Thyroid gland (tissue), 4 donors: ENCODE measurements at regions not wholly inside any gene's neighbourhood (a gene's known extent, or its start where the extent isn't known, plus 50 kb on each side); places are given as distances from the start of the nearest gene placed in this dataset.

Source experiments
- CTCF ChIP-seq, 6 experiments: fragments of 200-600 bp in 3 of 6; fragments of 450-650 bp in 3 of 6; sonication (generic) in 3 of 6; IDR thresholded peaks; one replicate each; pipeline ENCODE4 v1.5.1; 2016 to 2019; ENCODE audit warnings: antibody characterized with exemption in 6 of 6, mild to moderate bottlenecking in 2 of 6, inconsistent platforms in 1 of 6, moderate library complexity in 1 of 6
- POLR2A ChIP-seq, 2 donors: fragments of 450-650 bp; IDR thresholded peaks; one replicate each; pipeline ENCODE4 v1.6.1; 2017; ENCODE audit warnings: antibody characterized with exemption in 2 of 2, mild to moderate bottlenecking in 2 of 2, moderate library complexity in 1 of 2

DNA sequence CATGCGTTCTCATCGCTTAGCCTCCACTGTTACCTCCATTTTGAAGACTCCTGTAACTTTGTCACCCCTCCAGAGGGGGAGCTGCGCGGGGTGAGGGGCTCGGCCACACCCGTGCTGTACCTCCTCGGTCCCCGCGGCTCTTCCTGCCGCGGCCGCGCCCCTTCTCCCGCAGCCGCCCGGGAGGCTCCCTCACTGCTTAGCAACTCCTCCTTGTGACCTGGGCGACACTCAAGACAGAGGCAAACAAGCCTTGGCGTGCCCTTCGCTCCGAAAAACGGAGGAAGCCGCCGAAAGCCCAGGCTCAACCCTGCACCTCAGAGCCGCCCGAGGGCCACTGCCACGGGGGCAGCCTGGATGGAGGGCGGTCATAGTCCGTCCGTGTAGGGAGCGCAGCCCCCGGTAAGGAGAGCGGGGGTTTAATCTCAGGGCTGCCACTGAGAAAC lies 494.3 kb downstream of the FOXO1 start:
- TF ChIP-seq CTCF (IDR thresholded peaks at IDR 0.05), result no peak
- TF ChIP-seq POLR2A (IDR thresholded peaks at IDR 0.05), result no peak
